GM23338 (cell line): ENCODE measurements at regions not wholly inside any gene's neighbourhood (a gene's known extent, or its start where the extent isn't known, plus 50 kb on each side); places are given as distances from the start of the nearest gene placed in this dataset.

Experiments
- ATAC-seq: fragments of 200-7000 bp; cut with Tn5 transposase; 3 replicates; pipeline ENCODE4 v1.9.1; 2020
- DNase-seq: peaks from one replicate; pipeline ENCODE4 v3.0.0-alpha.2; 2015; ENCODE audit warnings: low spot score
- H2AFZ ChIP-seq: fragments of 200-600 bp; sonication (generic); 2 replicates; pipeline ENCODE4 v1.8.0; 2016; ENCODE audit warnings: antibody characterized with exemption, mild to moderate bottlenecking, moderate library complexity
- H3F3A ChIP-seq: fragments of 200-600 bp; sonication (generic); replicated peaks from 2 replicates; pipeline ENCODE4 v1.8.0; 2017; ENCODE audit warnings: antibody characterized with exemption, mixed run types, low read depth
- H3K27ac ChIP-seq: fragments of 200-600 bp; sonication (generic); 2 replicates; pipeline ENCODE4 v1.6.1; 2016; ENCODE audit warnings: low read depth
- H3K27me3 ChIP-seq: fragments of 200-600 bp; sonication (generic); 2 replicates; pipeline ENCODE4 v1.8.0; 2016; ENCODE audit warnings: mild to moderate bottlenecking, mixed run types, moderate library complexity; ENCODE audit not compliant: insufficient read depth
- H3K36me3 ChIP-seq: fragments of 200-600 bp; sonication (generic); 2 replicates; pipeline ENCODE4 v1.8.0; 2016; ENCODE audit warnings: mild to moderate bottlenecking; ENCODE audit not compliant: insufficient read depth
- H3K4me1 ChIP-seq: fragments of 200-600 bp; sonication (generic); 2 replicates; pipeline ENCODE4 v1.8.0; 2016; ENCODE audit warnings: mild to moderate bottlenecking, moderate library complexity; ENCODE audit not compliant: insufficient read depth
- H3K4me2 ChIP-seq: fragments of 200-600 bp; sonication (generic); 2 replicates; pipeline ENCODE4 v1.7.1; 2017; ENCODE audit warnings: mixed run types
- H3K4me3 ChIP-seq: fragments of 200-600 bp; sonication (generic); 2 replicates; pipeline ENCODE4 v1.6.1; 2016; ENCODE audit warnings: mixed run types
- H3K79me2 ChIP-seq: fragments of 200-600 bp; sonication (generic); replicated peaks from 2 replicates; pipeline ENCODE4 v1.8.0; 2017; ENCODE audit warnings: mild to moderate bottlenecking; ENCODE audit not compliant: insufficient read depth
- H3K9me2 ChIP-seq: fragments of 200-600 bp; sonication (generic); 2 replicates; pipeline ENCODE4 v1.8.0; 2017; ENCODE audit not compliant: insufficient read depth
- H4K20me1 ChIP-seq: fragments of 200-600 bp; sonication (generic); replicated peaks from 2 replicates; pipeline ENCODE4 v1.8.0; 2017; ENCODE audit warnings: mild to moderate bottlenecking; ENCODE audit not compliant: insufficient read depth
- H3K27ac Mint-ChIP-seq: 2 replicates; pipeline ENCODE4 v1.8.0; 2020; ENCODE audit warnings: inconsistent platforms, mild to moderate bottlenecking, moderate library complexity, mixed read lengths
- H3K27me3 Mint-ChIP-seq: 3 replicates; pipeline ENCODE4 v1.8.0; 2022; ENCODE audit warnings: low read depth, mild to moderate bottlenecking, moderate library complexity, mixed read lengths, inconsistent platforms; ENCODE audit not compliant: insufficient read depth, poor library complexity
- H3K36me3 Mint-ChIP-seq: 3 replicates; pipeline ENCODE4 v1.8.0; 2021; ENCODE audit warnings: low read depth, mild to moderate bottlenecking, inconsistent platforms, moderate library complexity, mixed read lengths
- H3K4me1 Mint-ChIP-seq: 3 replicates; pipeline ENCODE4 v1.8.0; 2020; ENCODE audit warnings: mild to moderate bottlenecking, inconsistent platforms, mixed read lengths
- H3K4me3 Mint-ChIP-seq: 3 replicates; pipeline ENCODE4 v1.8.0; 2021; ENCODE audit warnings: moderate library complexity, mild to moderate bottlenecking, inconsistent platforms, mixed read lengths
- H3K9me3 Mint-ChIP-seq: 3 replicates; pipeline ENCODE4 v1.8.0; 2020; ENCODE audit warnings: moderate library complexity, mild to moderate bottlenecking, inconsistent platforms, mixed read lengths
- CREB1 ChIP-seq: fragments of 250-450 bp; sonication (Bioruptor Pico); IDR thresholded peaks from 2 replicates; pipeline ENCODE4 v1.5.0; 2020; ENCODE audit warnings: low read depth, mild to moderate bottlenecking, moderate library complexity
- EZH2 ChIP-seq: fragments of 200-600 bp; sonication (generic); IDR thresholded peaks from one replicate; pipeline ENCODE4 v1.8.0; 2017; ENCODE audit warnings: antibody characterized with exemption, mild to moderate bottlenecking, low read depth; ENCODE audit not compliant: unreplicated experiment
- EZH2phosphoT487 ChIP-seq: fragments of 200-600 bp; sonication (generic); IDR thresholded peaks from one replicate; pipeline ENCODE4 v1.8.1; 2018; ENCODE audit warnings: antibody characterized with exemption; ENCODE audit not compliant: unreplicated experiment
- JUNB ChIP-seq: IDR thresholded peaks from one replicate; pipeline ENCODE4 v1.6.1; 2016; ENCODE audit warnings: antibody characterized with exemption; ENCODE audit not compliant: unreplicated experiment
- STAT1 ChIP-seq: IDR thresholded peaks from one replicate; pipeline ENCODE4 v1.6.1; 2016; ENCODE audit warnings: antibody characterized with exemption; ENCODE audit not compliant: unreplicated experiment
- ZNF114 ChIP-seq: fragments of 250-450 bp; sonication (Bioruptor Pico); IDR thresholded peaks from 2 replicates; pipeline ENCODE4 v1.5.0; 2020; ENCODE audit warnings: mild to moderate bottlenecking, moderate library complexity
- TF ChIP-seq, protein P1 (sequence below): IDR thresholded peaks from 2 replicates; pipeline ENCODE4 v1.6.1; 2016; ENCODE audit warnings: antibody characterized with exemption
- TF ChIP-seq, protein P2 (sequence below): fragments of 250-450 bp; sonication (Bioruptor Pico); IDR thresholded peaks from 2 replicates; pipeline ENCODE4 v1.5.0; 2020; ENCODE audit warnings: mild to moderate bottlenecking, moderate library complexity

DNA sequence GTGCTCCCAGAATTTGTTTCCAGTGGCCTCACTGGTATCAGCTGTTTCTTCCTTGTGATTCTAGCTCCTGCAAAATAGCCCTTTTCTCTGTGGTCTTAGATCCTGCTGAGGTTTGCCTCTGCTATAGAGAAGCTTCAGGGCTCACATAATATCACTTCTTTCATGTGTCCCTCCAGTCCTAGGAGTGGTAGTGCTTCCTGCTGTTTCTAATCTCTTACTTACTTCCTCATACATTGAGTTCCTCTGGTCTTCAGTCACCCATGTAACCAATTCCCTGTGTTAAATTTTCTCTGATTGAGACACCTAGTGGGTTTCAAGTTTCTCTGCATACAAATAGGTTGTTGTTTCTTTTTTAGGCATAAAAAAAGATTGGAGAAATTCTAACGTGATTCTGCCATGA is 1567.9 kb downstream of the ARAP2 start (continued):
- TF ChIP-seq, protein P1, sequence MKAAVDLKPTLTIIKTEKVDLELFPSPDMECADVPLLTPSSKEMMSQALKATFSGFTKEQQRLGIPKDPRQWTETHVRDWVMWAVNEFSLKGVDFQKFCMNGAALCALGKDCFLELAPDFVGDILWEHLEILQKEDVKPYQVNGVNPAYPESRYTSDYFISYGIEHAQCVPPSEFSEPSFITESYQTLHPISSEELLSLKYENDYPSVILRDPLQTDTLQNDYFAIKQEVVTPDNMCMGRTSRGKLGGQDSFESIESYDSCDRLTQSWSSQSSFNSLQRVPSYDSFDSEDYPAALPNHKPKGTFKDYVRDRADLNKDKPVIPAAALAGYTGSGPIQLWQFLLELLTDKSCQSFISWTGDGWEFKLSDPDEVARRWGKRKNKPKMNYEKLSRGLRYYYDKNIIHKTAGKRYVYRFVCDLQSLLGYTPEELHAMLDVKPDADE: no peak
- TF ChIP-seq STAT1: no peak
- TF ChIP-seq, protein P2, sequence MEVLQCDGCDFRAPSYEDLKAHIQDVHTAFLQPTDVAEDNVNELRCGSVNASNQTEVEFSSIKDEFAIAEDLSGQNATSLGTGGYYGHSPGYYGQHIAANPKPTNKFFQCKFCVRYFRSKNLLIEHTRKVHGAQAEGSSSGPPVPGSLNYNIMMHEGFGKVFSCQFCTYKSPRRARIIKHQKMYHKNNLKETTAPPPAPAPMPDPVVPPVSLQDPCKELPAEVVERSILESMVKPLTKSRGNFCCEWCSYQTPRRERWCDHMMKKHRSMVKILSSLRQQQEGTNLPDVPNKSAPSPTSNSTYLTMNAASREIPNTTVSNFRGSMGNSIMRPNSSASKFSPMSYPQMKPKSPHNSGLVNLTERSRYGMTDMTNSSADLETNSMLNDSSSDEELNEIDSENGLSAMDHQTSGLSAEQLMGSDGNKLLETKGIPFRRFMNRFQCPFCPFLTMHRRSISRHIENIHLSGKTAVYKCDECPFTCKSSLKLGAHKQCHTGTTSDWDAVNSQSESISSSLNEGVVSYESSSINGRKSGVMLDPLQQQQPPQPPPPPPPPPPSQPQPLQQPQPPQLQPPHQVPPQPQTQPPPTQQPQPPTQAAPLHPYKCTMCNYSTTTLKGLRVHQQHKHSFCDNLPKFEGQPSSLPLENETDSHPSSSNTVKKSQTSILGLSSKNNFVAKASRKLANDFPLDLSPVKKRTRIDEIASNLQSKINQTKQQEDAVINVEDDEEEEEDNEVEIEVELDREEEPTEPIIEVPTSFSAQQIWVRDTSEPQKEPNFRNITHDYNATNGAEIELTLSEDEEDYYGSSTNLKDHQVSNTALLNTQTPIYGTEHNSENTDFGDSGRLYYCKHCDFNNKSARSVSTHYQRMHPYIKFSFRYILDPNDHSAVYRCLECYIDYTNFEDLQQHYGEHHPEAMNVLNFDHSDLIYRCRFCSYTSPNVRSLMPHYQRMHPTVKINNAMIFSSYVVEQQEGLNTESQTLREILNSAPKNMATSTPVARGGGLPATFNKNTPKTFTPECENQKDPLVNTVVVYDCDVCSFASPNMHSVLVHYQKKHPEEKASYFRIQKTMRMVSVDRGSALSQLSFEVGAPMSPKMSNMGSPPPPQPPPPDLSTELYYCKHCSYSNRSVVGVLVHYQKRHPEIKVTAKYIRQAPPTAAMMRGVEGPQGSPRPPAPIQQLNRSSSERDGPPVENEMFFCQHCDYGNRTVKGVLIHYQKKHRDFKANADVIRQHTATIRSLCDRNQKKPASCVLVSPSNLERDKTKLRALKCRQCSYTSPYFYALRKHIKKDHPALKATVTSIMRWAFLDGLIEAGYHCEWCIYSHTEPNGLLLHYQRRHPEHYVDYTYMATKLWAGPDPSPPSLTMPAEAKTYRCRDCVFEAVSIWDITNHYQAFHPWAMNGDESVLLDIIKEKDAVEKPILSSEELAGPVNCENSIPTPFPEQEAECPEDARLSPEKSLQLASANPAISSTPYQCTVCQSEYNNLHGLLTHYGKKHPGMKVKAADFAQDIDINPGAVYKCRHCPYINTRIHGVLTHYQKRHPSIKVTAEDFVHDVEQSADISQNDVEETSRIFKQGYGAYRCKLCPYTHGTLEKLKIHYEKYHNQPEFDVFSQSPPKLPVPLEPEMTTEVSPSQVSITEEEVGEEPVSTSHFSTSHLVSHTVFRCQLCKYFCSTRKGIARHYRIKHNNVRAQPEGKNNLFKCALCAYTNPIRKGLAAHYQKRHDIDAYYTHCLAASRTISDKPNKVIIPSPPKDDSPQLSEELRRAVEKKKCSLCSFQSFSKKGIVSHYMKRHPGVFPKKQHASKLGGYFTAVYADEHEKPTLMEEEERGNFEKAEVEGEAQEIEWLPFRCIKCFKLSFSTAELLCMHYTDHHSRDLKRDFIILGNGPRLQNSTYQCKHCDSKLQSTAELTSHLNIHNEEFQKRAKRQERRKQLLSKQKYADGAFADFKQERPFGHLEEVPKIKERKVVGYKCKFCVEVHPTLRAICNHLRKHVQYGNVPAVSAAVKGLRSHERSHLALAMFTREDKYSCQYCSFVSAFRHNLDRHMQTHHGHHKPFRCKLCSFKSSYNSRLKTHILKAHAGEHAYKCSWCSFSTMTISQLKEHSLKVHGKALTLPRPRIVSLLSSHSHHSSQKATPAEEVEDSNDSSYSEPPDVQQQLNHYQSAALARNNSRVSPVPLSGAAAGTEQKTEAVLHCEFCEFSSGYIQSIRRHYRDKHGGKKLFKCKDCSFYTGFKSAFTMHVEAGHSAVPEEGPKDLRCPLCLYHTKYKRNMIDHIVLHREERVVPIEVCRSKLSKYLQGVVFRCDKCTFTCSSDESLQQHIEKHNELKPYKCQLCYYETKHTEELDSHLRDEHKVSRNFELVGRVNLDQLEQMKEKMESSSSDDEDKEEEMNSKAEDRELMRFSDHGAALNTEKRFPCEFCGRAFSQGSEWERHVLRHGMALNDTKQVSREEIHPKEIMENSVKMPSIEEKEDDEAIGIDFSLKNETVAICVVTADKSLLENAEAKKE (CRISPR knock-in tag): no peak
- TF ChIP-seq CREB1 (CRISPR knock-in tag): no peak

DNA sequence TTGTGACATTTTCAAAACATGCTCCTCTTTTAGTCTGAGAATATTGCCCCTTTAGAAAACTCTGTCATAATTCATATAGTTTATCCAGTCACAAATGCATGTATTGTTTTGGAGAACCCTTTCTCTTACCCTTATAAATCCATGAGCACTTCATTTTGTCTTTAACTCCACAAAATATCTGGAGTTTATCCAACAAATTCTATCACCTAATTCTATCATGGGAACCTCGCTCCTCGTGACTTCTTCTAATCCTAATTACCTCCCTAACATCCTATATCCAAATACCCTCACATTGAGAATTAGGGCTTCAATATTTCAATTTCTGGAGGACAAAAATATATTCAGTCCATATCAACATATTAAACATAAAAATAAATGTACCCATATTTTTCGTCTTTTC is 1565.9 kb downstream of the ARAP2 start:
- no peak overlapping the region for H2AFZ ChIP-seq
- H3K79me2 ChIP-seq: no peaks in the 10 kb centered on the region
- no peaks in the 10 kb centered on the region for H3K36me3 ChIP-seq
- H3K9me2 ChIP-seq: no peaks in the 10 kb centered on the region
- no peak overlapping the region for H3K4me3 Mint-ChIP-seq
- no peaks in the 10 kb centered on the region for H3K4me1 ChIP-seq
- no peaks in the 10 kb centered on the region for H4K20me1 ChIP-seq
- DNase-seq (no peak), ATAC-seq (no peak)
- no peak overlapping the region for H3K27ac Mint-ChIP-seq
- no peaks in the 10 kb centered on the region for H3K27me3 ChIP-seq
- H3K4me1 Mint-ChIP-seq: peaks cover 5% of the 10 kb centered on the region; the same call in 2 of the 3 replicates
- H3K4me2 ChIP-seq: no peak overlapping the region
- no peaks in the 10 kb centered on the region for H3K36me3 Mint-ChIP-seq
- peaks cover 3% of the 10 kb centered on the region for H3K27me3 Mint-ChIP-seq
- no peaks in the 10 kb centered on the region for H3K9me3 Mint-ChIP-seq
- no peak overlapping the region for H3K4me3 ChIP-seq
- no peaks in the 10 kb centered on the region for H3F3A ChIP-seq
- no peak overlapping the region for H3K27ac ChIP-seq
- TF ChIP-seq, protein P2 (CRISPR knock-in tag): no peak
- TF ChIP-seq ZNF114 (CRISPR knock-in tag) (no peak), EZH2phosphoT487 (no peak), CREB1 (CRISPR knock-in tag) (no peak), STAT1 (no peak), JUNB (no peak), EZH2 (no peak)
